HepG2 (cell line): ENCODE measurements at regions not wholly inside any gene's neighbourhood (a gene's known extent, or its start where the extent isn't known, plus 50 kb on each side); places are given as distances from the start of the nearest gene placed in this dataset.

Experiments
- BORCS8-MEF2B ChIP-seq: sonication (generic); formaldehyde crosslinking; IDR thresholded peaks from 2 replicates; pipeline ENCODE4 v1.8.0; 2022; ENCODE audit warnings: mild to moderate bottlenecking, missing genetic modification reagents
- CBX1 ChIP-seq: IDR thresholded peaks from one replicate; pipeline ENCODE4 v1.6.1; 2016; ENCODE audit warnings: antibody characterized with exemption, low read depth
- ETV5 ChIP-seq: IDR thresholded peaks from 2 replicates; pipeline ENCODE4 v1.6.1; 2018; ENCODE audit warnings: missing biosample characterization, missing genetic modification reagents, inconsistent platforms, borderline replicate concordance
- FOXK2 ChIP-seq: fragments of 450-650 bp; IDR thresholded peaks from 2 replicates; pipeline ENCODE4 v1.6.1; 2016
- FOXO1 ChIP-seq: sonication (generic); formaldehyde crosslinking; IDR thresholded peaks from 2 replicates; pipeline ENCODE4 v1.4.0; 2020; ENCODE audit warnings: missing genetic modification reagents
- HOXA5 ChIP-seq: sonication (generic); formaldehyde crosslinking; IDR thresholded peaks from 2 replicates; pipeline ENCODE4 v1.4.0; 2020; ENCODE audit warnings: missing genetic modification reagents
- MED1 ChIP-seq: sonication (generic); formaldehyde crosslinking; IDR thresholded peaks from 2 replicates; pipeline ENCODE4 v1.4.0; 2020; ENCODE audit warnings: missing genetic modification reagents
- MEIS1 ChIP-seq: sonication (generic); formaldehyde crosslinking; IDR thresholded peaks from 2 replicates; pipeline ENCODE4 v1.9.0; 2021; ENCODE audit warnings: mild to moderate bottlenecking, missing genetic modification reagents, moderate library complexity, borderline replicate concordance
- MXD4 ChIP-seq: IDR thresholded peaks from 2 replicates; pipeline ENCODE4 v1.6.1; 2016; ENCODE audit warnings: mild to moderate bottlenecking, missing biosample characterization, missing genetic modification reagents
- NCOR1 ChIP-seq: fragments of 200-600 bp; sonication (generic); IDR thresholded peaks from 2 replicates; pipeline ENCODE4 v1.7.0; 2017; ENCODE audit warnings: antibody characterized with exemption, low read length, borderline replicate concordance
- ZBTB14 ChIP-seq: sonication (generic); formaldehyde crosslinking; IDR thresholded peaks from 2 replicates; pipeline ENCODE4 v1.4.0; 2020; ENCODE audit warnings: missing genetic modification reagents
- ZBTB20 ChIP-seq: sonication (generic); formaldehyde crosslinking; IDR thresholded peaks from 2 replicates; pipeline ENCODE4 v1.8.1; 2023; ENCODE audit warnings: missing genetic modification reagents, low read depth, mild to moderate bottlenecking, borderline replicate concordance
- ZIK1 ChIP-seq: sonication (generic); formaldehyde crosslinking; IDR thresholded peaks from 2 replicates; pipeline ENCODE4 v1.5.0; 2020; ENCODE audit warnings: mild to moderate bottlenecking, low read depth, missing genetic modification reagents, borderline replicate concordance
- ZMYM4 ChIP-seq: sonication (generic); formaldehyde crosslinking; IDR thresholded peaks from 2 replicates; pipeline ENCODE4 v1.8.1; 2023; ENCODE audit warnings: mild to moderate bottlenecking, missing genetic modification reagents
- ZNF34 ChIP-seq: sonication (generic); formaldehyde crosslinking; IDR thresholded peaks from 2 replicates; pipeline ENCODE4 v1.4.0; 2020; ENCODE audit warnings: mild to moderate bottlenecking, missing genetic modification reagents, borderline replicate concordance
- ZNF407 ChIP-seq: sonication (generic); formaldehyde crosslinking; IDR thresholded peaks from one replicate; pipeline ENCODE4 v1.5.1; 2020; ENCODE audit warnings: mild to moderate bottlenecking, missing genetic modification reagents; ENCODE audit errors: not compliant biosample characterization
- ZNF670 ChIP-seq: sonication (generic); formaldehyde crosslinking; IDR thresholded peaks from 2 replicates; pipeline ENCODE4 v1.8.0; 2022; ENCODE audit warnings: mild to moderate bottlenecking, missing genetic modification reagents, borderline replicate concordance
- ZNF746 ChIP-seq: sonication (generic); formaldehyde crosslinking; IDR thresholded peaks from 2 replicates; pipeline ENCODE4 v1.8.0; 2022; ENCODE audit warnings: mild to moderate bottlenecking, missing genetic modification reagents
- TF ChIP-seq, protein P1 (sequence below): fragments of 450-650 bp; IDR thresholded peaks from 2 replicates; pipeline ENCODE4 v1.6.1; 2016

DNA sequence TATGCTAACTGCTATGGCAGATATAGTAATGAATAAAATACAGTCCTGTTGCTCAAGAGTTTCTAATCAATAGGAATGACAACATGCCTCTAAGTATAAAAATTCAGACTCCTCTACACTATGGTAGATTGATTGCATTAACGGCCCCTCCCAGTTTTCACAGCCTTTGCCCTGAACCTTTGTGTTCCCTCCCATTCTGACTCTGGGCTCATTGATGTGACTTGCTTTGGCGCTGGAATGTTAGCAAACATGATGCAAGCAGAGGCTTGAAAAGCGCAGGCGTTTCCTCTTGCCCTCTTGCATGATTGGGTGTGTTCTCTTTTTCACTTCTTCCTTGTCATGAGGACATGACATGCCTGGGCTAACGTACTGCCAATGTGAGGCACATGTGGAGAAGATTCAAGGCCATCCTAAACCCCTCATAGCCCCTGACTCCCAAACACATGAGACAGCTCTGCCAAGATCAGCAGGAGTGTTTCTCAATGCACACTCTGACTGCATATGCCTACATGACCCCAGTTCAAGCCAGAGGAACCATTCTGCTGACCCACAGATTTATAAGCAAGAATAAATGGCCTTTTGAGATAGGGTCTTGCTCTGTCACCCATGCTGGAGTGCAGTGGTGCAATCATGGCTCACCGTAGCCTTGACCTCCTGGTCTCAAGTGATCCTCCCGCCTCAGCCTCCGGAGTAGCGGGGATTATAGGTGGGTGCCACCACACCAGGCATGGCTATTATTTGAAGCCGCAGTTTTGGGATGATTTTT, 49.7 kb upstream of the CD28 start (continued):
- TF ChIP-seq ZNF407 (CRISPR knock-in tag) (no peak), CBX1 (peak; percentile 51), NCOR1 (peak; percentile 86; the same call in 1 of the 2 replicates), ZBTB14 (no peak), MED1 (CRISPR knock-in tag) (peak; percentile 93), FOXK2 (0 out of 2 replicates have a peak, but pooled peaks have one; percentile 54), ZNF670 (no peak), ETV5 (CRISPR knock-in tag) (no peak; the same call in 1 of the 2 replicates), MEIS1 (CRISPR knock-in tag) (peak; percentile 56; the same call in 1 of the 2 replicates), ZNF746 (peak; percentile 21; the same call in 1 of the 2 replicates), ZIK1 (CRISPR knock-in tag) (0 out of 2 replicates have a peak, but pooled peaks have one; percentile 39), FOXO1 (CRISPR knock-in tag) (peak; percentile 72), ZMYM4 (peak; percentile 84), HOXA5 (peak; percentile 68), MXD4 (CRISPR knock-in tag) (0 out of 2 replicates have a peak, but pooled peaks have one; percentile 20), ZNF34 (peak; percentile 50; the same call in 1 of the 2 replicates), ZBTB20 (peak; percentile 82; the same call in 1 of the 2 replicates), BORCS8-MEF2B (CRISPR knock-in tag) (no peak; the same call in 1 of the 2 replicates)
- TF ChIP-seq, protein P1, sequence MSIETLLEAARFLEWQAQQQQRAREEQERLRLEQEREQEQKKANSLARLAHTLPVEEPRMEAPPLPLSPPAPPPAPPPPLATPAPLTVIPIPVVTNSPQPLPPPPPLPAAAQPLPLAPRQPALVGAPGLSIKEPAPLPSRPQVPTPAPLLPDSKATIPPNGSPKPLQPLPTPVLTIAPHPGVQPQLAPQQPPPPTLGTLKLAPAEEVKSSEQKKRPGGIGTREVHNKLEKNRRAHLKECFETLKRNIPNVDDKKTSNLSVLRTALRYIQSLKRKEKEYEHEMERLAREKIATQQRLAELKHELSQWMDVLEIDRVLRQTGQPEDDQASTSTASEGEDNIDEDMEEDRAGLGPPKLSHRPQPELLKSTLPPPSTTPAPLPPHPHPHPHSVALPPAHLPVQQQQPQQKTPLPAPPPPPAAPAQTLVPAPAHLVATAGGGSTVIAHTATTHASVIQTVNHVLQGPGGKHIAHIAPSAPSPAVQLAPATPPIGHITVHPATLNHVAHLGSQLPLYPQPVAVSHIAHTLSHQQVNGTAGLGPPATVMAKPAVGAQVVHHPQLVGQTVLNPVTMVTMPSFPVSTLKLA: peak; percentile 18; the same call in 1 of the 2 replicates
